H1 (cell line): ENCODE measurements at regions not wholly inside any gene's neighbourhood (a gene's known extent, or its start where the extent isn't known, plus 50 kb on each side); places are given as distances from the start of the nearest gene placed in this dataset.

ENCODE experiments used
- CTCF ChIA-PET: fragments of 300-600 bp; sonication (Branson Sonifier 250); formaldehyde crosslinking; loops from one replicate; lab custom pipeline; 2021; ENCODE audit not compliant: partially characterized antibody; lab: Charles Lee
- POLR2A ChIA-PET: fragments of 300-600 bp; sonication (Branson Sonifier 250); formaldehyde crosslinking; loops from one replicate; lab custom pipeline; 2021; ENCODE audit warnings: inconsistent platforms; ENCODE audit not compliant: partially characterized antibody; lab: Charles Lee
- DNase-seq, 2 experiments: peaks; one replicate each; pipeline versions ENCODE4 v3.0.0 to v3.0.0-alpha.2; 2010 to 2022; ENCODE audit warnings: low spot score in 2 of 2, low read depth in 1 of 2, mixed read lengths in 1 of 2
- FAIRE-seq: peaks from 2 replicates; lab custom pipeline; 2011; peaks lifted over from hg19 to GRCh38; lab: Jason Lieb, UNC
- H2AFZ ChIP-seq: 2 replicates; pipeline ENCODE4 v1.8.1; 2012; ENCODE audit warnings: low read length, inconsistent platforms
- H2AK5ac ChIP-seq: 2 replicates; pipeline ENCODE4 v1.6.1; 2013; ENCODE audit warnings: low read depth, low read length
- H2BK120ac ChIP-seq: replicated peaks from 2 replicates; pipeline ENCODE3; 2013; ENCODE audit warnings: low read depth, low read length, inconsistent platforms
- H2BK12ac ChIP-seq: 2 replicates; pipeline ENCODE4 v1.6.1; 2013; ENCODE audit warnings: low read depth, low read length
- H2BK15ac ChIP-seq: 2 replicates; pipeline ENCODE4 v1.6.1; 2013; ENCODE audit warnings: low read length
- H2BK20ac ChIP-seq: 2 replicates; pipeline ENCODE4 v1.6.1; 2013; ENCODE audit warnings: low read length
- H2BK5ac ChIP-seq: 2 replicates; pipeline ENCODE4 v1.6.1; 2013; ENCODE audit warnings: low read depth, low read length
- H3K14ac ChIP-seq: 2 replicates; pipeline ENCODE4 v1.6.1; 2013; ENCODE audit warnings: inconsistent platforms; ENCODE audit not compliant: insufficient read length
- H3K18ac ChIP-seq: 2 replicates; pipeline ENCODE4 v1.6.1; 2013; ENCODE audit warnings: low read length; ENCODE audit errors: extremely low read depth
- H3K23ac ChIP-seq: 2 replicates; pipeline ENCODE4 v1.6.1; 2013; ENCODE audit warnings: inconsistent platforms; ENCODE audit not compliant: insufficient read length
- H3K23me2 ChIP-seq: 2 replicates; pipeline ENCODE4 v1.6.1; 2013; ENCODE audit warnings: low read depth, low read length
- H3K27ac ChIP-seq: 2 replicates; pipeline ENCODE4 v1.6.1; 2011; ENCODE audit warnings: low read depth, low read length, inconsistent platforms
- H3K27me3 ChIP-seq, 4 experiments: replicated peaks in 1 of 4; 1 replicate in 1 of 4; 2 replicates in 3 of 4; pipeline versions ENCODE4 v1.6.1 to v1.8.1; 2011 to 2013; ENCODE audit warnings: low read length in 3 of 4, mild to moderate bottlenecking in 3 of 4, inconsistent platforms in 2 of 4, mixed read lengths in 2 of 4, moderate library complexity in 1 of 4; ENCODE audit not compliant: control insufficient read depth in 3 of 4, insufficient read depth in 3 of 4; ENCODE audit errors: extremely low read depth in 1 of 4
- H3K36me3 ChIP-seq, 4 experiments: 2 replicates each; pipeline versions ENCODE4 v1.6.1 to v1.8.1; 2011 to 2013; ENCODE audit warnings: mild to moderate bottlenecking in 4 of 4, low read length in 3 of 4, moderate library complexity in 2 of 4, control low read depth in 1 of 4, inconsistent platforms in 1 of 4; ENCODE audit not compliant: insufficient read depth in 4 of 4, control insufficient read depth in 2 of 4
- H3K4ac ChIP-seq: replicated peaks from 2 replicates; pipeline ENCODE3; 2013; ENCODE audit warnings: low read length, low read depth, mixed read lengths, inconsistent platforms; ENCODE audit not compliant: insufficient read length
- H3K4me1 ChIP-seq, 4 experiments: replicated peaks in 1 of 4; 1 replicate in 1 of 4; 2 replicates in 3 of 4; pipeline versions ENCODE4 v1.6.1 to v1.8.1; 2011 to 2013; ENCODE audit warnings: low read length in 3 of 4, inconsistent platforms in 2 of 4, mixed read lengths in 1 of 4; ENCODE audit not compliant: insufficient read depth in 4 of 4, control insufficient read depth in 3 of 4
- H3K4me2 ChIP-seq, 2 experiments: 2 replicates each; pipeline versions ENCODE4 v1.6.1 to v1.8.1; 2011 to 2013; ENCODE audit warnings: low read depth in 2 of 2, low read length in 2 of 2, control low read depth in 1 of 2, inconsistent platforms in 1 of 2, mild to moderate bottlenecking in 1 of 2; ENCODE audit not compliant: insufficient read depth in 1 of 2
- H3K4me3 ChIP-seq, 4 experiments: fragments of 200-600, 300-600 bp in 1 of 4; sonication (generic), shearing (Covaris generic), sonication (Bioruptor Twin) in 1 of 4; 2 replicates each; pipeline versions ENCODE4 v1.5.1 to v1.8.1; 2011 to 2016; ENCODE audit warnings: low read length in 4 of 4, low read depth in 3 of 4, control low read depth in 2 of 4, inconsistent platforms in 2 of 4, mild to moderate bottlenecking in 2 of 4, mixed read lengths in 1 of 4, moderate library complexity in 1 of 4; ENCODE audit not compliant: insufficient read depth in 2 of 4; ENCODE audit errors: extremely low read depth in 1 of 4
- H3K56ac ChIP-seq: replicated peaks from 2 replicates; pipeline ENCODE3; 2013; ENCODE audit warnings: low read depth, mild to moderate bottlenecking, mixed read lengths, low read length, inconsistent platforms; ENCODE audit not compliant: insufficient read length
- H3K79me1 ChIP-seq: 2 replicates; pipeline ENCODE4 v1.6.1; 2013; ENCODE audit warnings: low read depth, low read length, control low read depth
- H3K79me2 ChIP-seq, 2 experiments: 2 replicates each; pipeline versions ENCODE4 v1.6.1 to v1.8.1; 2012 to 2013; ENCODE audit warnings: low read length in 2 of 2, mild to moderate bottlenecking in 2 of 2, inconsistent platforms in 1 of 2; ENCODE audit not compliant: insufficient read depth in 2 of 2, control insufficient read depth in 1 of 2
- H3K9ac ChIP-seq, 4 experiments: replicated peaks in 1 of 4; 1 replicate in 1 of 4; 2 replicates in 3 of 4; pipeline versions ENCODE4 v1.6.1 to v1.8.1; 2011 to 2013; ENCODE audit warnings: low read depth in 3 of 4, low read length in 3 of 4, control low read depth in 2 of 4, mild to moderate bottlenecking in 2 of 4, moderate library complexity in 2 of 4, inconsistent platforms in 1 of 4; ENCODE audit errors: extremely low read depth in 1 of 4
- H3K9me3 ChIP-seq, 2 experiments: 2 replicates each; pipeline versions ENCODE4 v1.6.1 to v1.8.1; 2012 to 2013; ENCODE audit warnings: mild to moderate bottlenecking in 2 of 2, moderate library complexity in 2 of 2, control low read depth in 1 of 2, inconsistent platforms in 1 of 2, low read depth in 1 of 2, low read length in 1 of 2, mixed read lengths in 1 of 2; ENCODE audit not compliant: insufficient read depth in 2 of 2
- H4K20me1 ChIP-seq, 2 experiments: replicated peaks in 1 of 2; 2 replicates each; pipeline versions ENCODE3 to v1.8.1; 2011 to 2013; ENCODE audit warnings: inconsistent platforms in 2 of 2, low read length in 2 of 2, mild to moderate bottlenecking in 1 of 2; ENCODE audit not compliant: insufficient read depth in 2 of 2, control insufficient read depth in 1 of 2
- H4K5ac ChIP-seq: 2 replicates; pipeline ENCODE4 v1.6.1; 2013; ENCODE audit warnings: low read length, low read depth, mixed read lengths, inconsistent platforms; ENCODE audit not compliant: insufficient read length
- H4K8ac ChIP-seq: 2 replicates; pipeline ENCODE4 v1.8.0; 2013; ENCODE audit warnings: mild to moderate bottlenecking, moderate library complexity, low read length, inconsistent platforms; ENCODE audit not compliant: insufficient read depth; ENCODE audit errors: extremely low read depth
- H4K91ac ChIP-seq: replicated peaks from 2 replicates; pipeline ENCODE3; 2013; ENCODE audit warnings: low read length, mixed read lengths, inconsistent platforms; ENCODE audit not compliant: insufficient read length
- ASH2L ChIP-seq: fragments of 200-600, 300-600 bp; sonication (generic); IDR thresholded peaks from one replicate; pipeline ENCODE4 v1.7.1; 2017; ENCODE audit warnings: low read length
- BCL11A ChIP-seq, 2 experiments: IDR thresholded peaks; one replicate each; pipeline ENCODE4 v1.6.1; 2011; ENCODE audit warnings: low read depth in 2 of 2, low read length in 2 of 2, mild to moderate bottlenecking in 2 of 2
- CHD1 ChIP-seq: IDR thresholded peaks from 2 replicates; pipeline ENCODE4 v1.6.1; 2012; ENCODE audit warnings: low read depth, low read length, improper control_type of control experiment
- CTBP2 ChIP-seq: IDR thresholded peaks from 2 replicates; pipeline ENCODE4 v1.7.0; 2011; ENCODE audit warnings: borderline replicate concordance, mild to moderate bottlenecking, moderate library complexity, mixed read lengths, low read length; ENCODE audit not compliant: insufficient read depth, insufficient read length
- EZH2 ChIP-seq: fragments of 200-600 bp; sonication (generic); IDR thresholded peaks from 2 replicates; pipeline ENCODE4 v1.7.1; 2012; ENCODE audit warnings: low read depth, mild to moderate bottlenecking, moderate library complexity, low read length, inconsistent platforms; ENCODE audit not compliant: severe bottlenecking
- GTF2F1 ChIP-seq: IDR thresholded peaks from 2 replicates; pipeline ENCODE4 v1.6.1; 2012; ENCODE audit warnings: low read depth, low read length, improper control_type of control experiment, borderline replicate concordance
- NRF1 ChIP-seq: IDR thresholded peaks from 2 replicates; pipeline ENCODE4 v1.6.1; 2011; ENCODE audit warnings: mild to moderate bottlenecking, low read depth, low read length, improper control_type of control experiment
- PHF8 ChIP-seq: fragments of 200-600 bp; sonication (generic); conservative IDR thresholded peaks from 2 replicates; pipeline ENCODE4 v1.7.1; 2012; ENCODE audit warnings: low read depth, mild to moderate bottlenecking, inconsistent platforms, low read length, moderate library complexity
- POLR2AphosphoS5 ChIP-seq: IDR thresholded peaks from 2 replicates; pipeline ENCODE4 v1.6.1; 2011; ENCODE audit warnings: low read depth, low read length
- POU5F1 ChIP-seq: IDR thresholded peaks from 2 replicates; pipeline ENCODE4 v1.6.1; 2011; ENCODE audit warnings: low read depth, mild to moderate bottlenecking, low read length, moderate library complexity
- RFX5 ChIP-seq: IDR thresholded peaks from 2 replicates; pipeline ENCODE4 v1.6.1; 2011; ENCODE audit warnings: low read depth, low read length, improper control_type of control experiment, borderline replicate concordance
- SP2 ChIP-seq: IDR thresholded peaks from 2 replicates; pipeline ENCODE4 v1.6.1; 2012; ENCODE audit warnings: mild to moderate bottlenecking, low read length, inconsistent platforms
- TEAD4 ChIP-seq: IDR thresholded peaks from 2 replicates; pipeline ENCODE4 v1.6.1; 2012; ENCODE audit warnings: low read depth, low read length, inconsistent platforms, mixed read lengths
- WGBS, 2 experiments: shearing (Covaris generic) in 1 of 2; methylation state at CpG; one replicate each; pipeline versions ENCODE4 v1.1.6 to v1.1.7; 2013 to 2015; ENCODE audit warnings: low lambda C conversion rate in 2 of 2, mixed read lengths in 2 of 2, inconsistent platforms in 1 of 2, low coverage in 1 of 2, missing lambda C conversion rate in 1 of 2; ENCODE audit not compliant: insufficient replicate concordance in 2 of 2, insufficient coverage in 1 of 2, insufficient read length in 1 of 2; ENCODE audit errors: extremely low coverage in 1 of 2, missing lambda C conversion rate in 1 of 2; 5-methylcytosine and 5-hydroxymethylcytosine counted together

- Histone ChIP-seq H3K14ac (no peak overlapping the region), H2AK5ac (no peak overlapping the region), H4K8ac (no peak overlapping the region), H3K18ac (no peak overlapping the region), H3K4me3 (no peak overlapping the region), H2BK5ac (no peak overlapping the region), H2BK15ac (no peak overlapping the region), H3K56ac (no peak overlapping the region), H3K23me2 (no peaks in the 10 kb centered on the region; the same call in 1 of the 2 replicates), H3K79me1 (no peaks in the 10 kb centered on the region), H3K9ac (no peak overlapping the region), H3K36me3 (no peaks in the 10 kb centered on the region), H2BK20ac (no peak overlapping the region), H4K91ac (no peak overlapping the region), H3K23ac (no peak overlapping the region), H3K4me1 (peaks cover 0 to 9% (median 3%) of the 10 kb centered on the region in 4 experiments; a peak in 3 of 7 replicates), H4K5ac (no peak overlapping the region), H2BK120ac (no peak overlapping the region), H3K27ac (no peak overlapping the region), H3K27me3 (no peaks in the 10 kb centered on the region), H4K20me1 (no peaks in the 10 kb centered on the region), H3K4ac (no peak overlapping the region), H3K9me3 (0 out of 4 replicates have a peak, but pooled peaks cover 0 to 2% of the 10 kb centered on the region in 2 experiments), H3K79me2 (no peaks in the 10 kb centered on the region), H3K4me2 (no peak overlapping the region), H2AFZ (no peak overlapping the region), H2BK12ac (no peak overlapping the region)
- DNase-seq = no peak
- WGBS, 2 experiments = 100% methylated on average over 2 of the region's 2 CpGs; no CpG with 5 or more reads in 1 of the 2 experiments
- CTCF ChIA-PET = interaction anchor here (0.6 to 1.3 kb wide), 2 partner anchors 144 to 276 kb away, joined by 3 to 4 read pairs; no protein-coding TSS in a partner anchor
- FAIRE-seq = no peak
- POLR2A ChIA-PET = no interaction called here
- TF ChIP-seq EZH2 = no peak
- TF ChIP-seq NRF1 = no peak
- TF ChIP-seq POLR2AphosphoS5 = no peak
- no peak for TF ChIP-seq BCL11A (IDR thresholded peaks at IDR 0.05; ENCODE audit: low read depth in 2 of 2, low read length in 2 of 2)
- no peak for TF ChIP-seq TEAD4
- no peak for TF ChIP-seq POU5F1
- TF ChIP-seq CHD1 = no peak
- TF ChIP-seq CTBP2 = no peak
- TF ChIP-seq ASH2L = no peak
- no peak for TF ChIP-seq GTF2F1
- no peak for TF ChIP-seq SP2
- TF ChIP-seq PHF8 = no peak
- no peak for TF ChIP-seq RFX5
Measured at GRCh38 chr15:69751147-69751546, 298.5 kb downstream of the RPLP1 start.
